ENCODE measurements at regions not wholly inside any gene's neighbourhood (a gene's known extent, or its start where the extent isn't known, plus 50 kb on each side); places are given as distances from the start of the nearest gene placed in this dataset.

DNA sequence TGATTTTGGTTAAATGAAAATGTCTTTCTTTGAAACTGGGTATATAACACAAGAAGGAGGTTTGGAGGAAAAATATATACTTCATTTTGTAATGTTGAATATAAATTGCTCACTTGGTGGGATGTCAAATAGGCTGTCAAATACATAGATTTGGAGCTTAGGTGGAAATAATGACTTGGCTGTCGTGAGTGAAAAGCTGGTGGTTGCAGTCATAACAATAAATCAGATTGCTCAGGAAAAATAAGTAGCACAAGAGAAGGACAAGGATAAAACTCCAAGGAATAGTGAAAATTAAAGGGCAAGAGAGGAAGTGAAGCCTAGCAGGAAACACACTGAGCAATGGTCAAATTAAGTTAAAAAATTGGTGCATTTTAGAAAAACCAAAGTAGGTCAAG, 253.0 kb upstream of the ANKRD50 start:
- 93 to 95% (median 94%) methylated on average over 1 of the region's 1 CpG for WGBS, 3 donors
- H3K4me3 ChIP-seq = no peak overlapping the region
- H3K27me3 ChIP-seq = no peaks in the 10 kb centered on the region
- TF ChIP-seq, protein P1, sequence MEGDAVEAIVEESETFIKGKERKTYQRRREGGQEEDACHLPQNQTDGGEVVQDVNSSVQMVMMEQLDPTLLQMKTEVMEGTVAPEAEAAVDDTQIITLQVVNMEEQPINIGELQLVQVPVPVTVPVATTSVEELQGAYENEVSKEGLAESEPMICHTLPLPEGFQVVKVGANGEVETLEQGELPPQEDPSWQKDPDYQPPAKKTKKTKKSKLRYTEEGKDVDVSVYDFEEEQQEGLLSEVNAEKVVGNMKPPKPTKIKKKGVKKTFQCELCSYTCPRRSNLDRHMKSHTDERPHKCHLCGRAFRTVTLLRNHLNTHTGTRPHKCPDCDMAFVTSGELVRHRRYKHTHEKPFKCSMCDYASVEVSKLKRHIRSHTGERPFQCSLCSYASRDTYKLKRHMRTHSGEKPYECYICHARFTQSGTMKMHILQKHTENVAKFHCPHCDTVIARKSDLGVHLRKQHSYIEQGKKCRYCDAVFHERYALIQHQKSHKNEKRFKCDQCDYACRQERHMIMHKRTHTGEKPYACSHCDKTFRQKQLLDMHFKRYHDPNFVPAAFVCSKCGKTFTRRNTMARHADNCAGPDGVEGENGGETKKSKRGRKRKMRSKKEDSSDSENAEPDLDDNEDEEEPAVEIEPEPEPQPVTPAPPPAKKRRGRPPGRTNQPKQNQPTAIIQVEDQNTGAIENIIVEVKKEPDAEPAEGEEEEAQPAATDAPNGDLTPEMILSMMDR (IDR thresholded peaks at IDR 0.05) = no peak
- TF ChIP-seq EP300 (IDR thresholded peaks at IDR 0.05) (no peak), POLR2A (IDR thresholded peaks at IDR 0.05) (no peak)
- H3K27ac ChIP-seq = no peak overlapping the region
- no peaks in the 10 kb centered on the region for H3K9me3 ChIP-seq
- H3K4me1 ChIP-seq (ENCODE audit: insufficient read depth) = no peaks in the 10 kb centered on the region
- no peak for DNase-seq
- intact Hi-C loops (cut with DNase I) = no loop called here
- H3K36me3 ChIP-seq = no peaks in the 10 kb centered on the region

DNA sequence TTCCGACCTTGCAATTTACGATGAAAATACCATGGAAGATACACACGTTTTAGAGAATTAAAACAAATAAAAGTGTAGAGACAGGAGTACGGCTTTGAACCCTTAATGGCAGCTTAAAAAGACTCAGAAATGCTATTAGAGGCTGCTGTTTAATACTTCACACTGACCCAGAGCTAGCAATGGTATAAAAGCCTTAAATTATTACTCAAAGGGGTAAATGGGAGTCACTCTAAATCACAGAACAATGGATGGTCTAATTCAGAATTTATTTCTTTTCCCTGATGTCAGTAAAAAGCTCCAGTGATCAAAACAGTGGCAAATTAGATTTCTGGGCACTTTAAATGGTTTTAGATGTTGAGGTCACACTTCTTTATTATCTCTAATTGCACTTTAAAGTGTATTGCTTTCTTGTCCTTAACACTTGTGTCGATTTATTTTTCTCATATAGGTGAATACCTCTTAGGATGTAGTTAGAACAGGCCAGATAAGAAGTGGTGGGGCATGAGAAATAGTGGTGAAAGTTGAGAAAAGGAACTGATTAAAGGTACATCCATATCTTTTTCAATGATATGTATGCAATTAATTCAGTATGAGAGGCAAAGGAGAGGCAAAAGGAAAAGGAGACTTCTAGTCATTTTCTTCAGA, 252.4 kb upstream of the ANKRD50 start:
- no peak for DNase-seq
- Histone ChIP-seq H3K36me3 (no peaks in the 10 kb centered on the region), H3K9me3 (no peaks in the 10 kb centered on the region), H3K27ac (no peak overlapping the region), H3K4me1 (ENCODE audit: insufficient read depth) (no peaks in the 10 kb centered on the region), H3K27me3 (no peaks in the 10 kb centered on the region), H3K4me3 (no peak overlapping the region)
- 59 to 74% (median 71%) methylated on average over 5 of the region's 5 CpGs for whole genome bisulfite sequencing, 3 donors
- intact Hi-C loops (cut with DNase I) = no loop called here
- TF ChIP-seq, protein P1 (IDR thresholded peaks at IDR 0.05) = no peak
- TF ChIP-seq EP300 (IDR thresholded peaks at IDR 0.05) = no peak

DNA sequence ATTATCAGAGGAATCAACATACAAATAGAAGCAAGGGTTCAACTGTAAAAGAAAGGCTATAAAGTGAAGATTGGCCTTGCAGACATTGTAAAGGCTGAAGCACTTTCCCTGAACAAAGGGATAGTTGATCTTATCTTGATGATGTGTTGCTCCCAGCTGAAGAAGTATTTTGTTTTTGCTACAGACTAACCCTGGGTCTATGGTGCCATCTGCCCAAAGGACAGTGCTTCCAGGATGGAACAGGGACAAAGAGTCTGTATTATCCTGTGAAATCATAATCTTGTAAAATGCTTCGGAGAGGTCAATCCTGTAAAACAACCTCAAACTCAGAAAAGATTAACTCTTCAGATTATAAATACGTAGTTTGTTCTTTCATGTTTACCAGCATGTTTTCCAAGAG, 251.7 kb upstream of the ANKRD50 start:
- no peaks in the 10 kb centered on the region for H3K36me3 ChIP-seq
- intact Hi-C loops (cut with DNase I) = no loop called here
- WGBS, 3 donors = 92 to 95% (median 93%) methylated on average over 2 of the region's 2 CpGs
- no peak for DNase-seq
- H3K4me3 ChIP-seq = no peak overlapping the region
- H3K27ac ChIP-seq = no peak overlapping the region
- H3K27me3 ChIP-seq = no peaks in the 10 kb centered on the region
- no peaks in the 10 kb centered on the region for H3K9me3 ChIP-seq
- TF ChIP-seq, protein P1 (IDR thresholded peaks at IDR 0.05) = no peak
- no peak for TF ChIP-seq EP300 (IDR thresholded peaks at IDR 0.05)
- no peak for TF ChIP-seq POLR2A (IDR thresholded peaks at IDR 0.05)
- H3K4me1 ChIP-seq (ENCODE audit: insufficient read depth) = no peaks in the 10 kb centered on the region

DNA sequence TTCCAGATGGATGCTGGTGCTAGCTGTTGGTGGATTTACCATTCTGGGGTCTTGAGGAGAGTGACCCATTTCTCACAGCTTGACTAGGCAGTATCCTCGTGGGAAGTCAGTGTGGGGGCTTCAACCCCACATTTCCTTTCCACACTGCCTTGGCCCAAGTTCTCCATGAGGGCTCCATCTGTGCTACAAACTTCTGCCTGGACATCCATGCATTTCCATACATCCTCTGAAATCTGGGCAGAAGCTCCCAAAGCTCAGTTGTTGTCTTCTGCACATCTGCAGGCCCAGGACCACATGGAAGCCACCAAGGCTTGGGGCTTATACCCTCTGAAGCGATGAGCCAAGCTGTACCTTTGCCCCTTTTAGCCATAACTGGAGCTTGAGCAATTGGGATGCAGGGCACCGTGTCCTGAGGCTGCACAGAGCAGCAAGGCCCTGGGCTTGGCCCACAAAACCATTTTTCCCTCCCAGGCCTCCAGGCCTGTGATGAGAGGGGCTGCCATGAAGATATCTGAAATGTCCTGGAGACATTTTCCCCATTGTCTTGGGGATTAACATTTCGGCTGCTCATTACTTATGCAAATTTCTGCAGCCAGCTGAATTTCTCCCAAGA, 248.7 kb upstream of the ANKRD50 start:
- Histone ChIP-seq H3K36me3 (no peaks in the 10 kb centered on the region), H3K27ac (no peak overlapping the region), H3K9me3 (no peaks in the 10 kb centered on the region), H3K27me3 (no peaks in the 10 kb centered on the region), H3K4me1 (ENCODE audit: insufficient read depth) (no peaks in the 10 kb centered on the region), H3K4me3 (no peak overlapping the region)
- TF ChIP-seq EP300 (IDR thresholded peaks at IDR 0.05) = no peak
- TF ChIP-seq POLR2A (IDR thresholded peaks at IDR 0.05) = no peak
- TF ChIP-seq, protein P1 (IDR thresholded peaks at IDR 0.05) = no peak
- intact Hi-C loops (cut with DNase I) = no loop called here
- WGBS, 3 donors = 87 to 92% (median 91%) methylated on average over 4 of the region's 4 CpGs
- no peak for DNase-seq
